ENCODE measurements at regions not wholly inside any gene's neighbourhood (a gene's known extent, or its start where the extent isn't known, plus 50 kb on each side); places are given as distances from the start of the nearest gene placed in this dataset.

DNA sequence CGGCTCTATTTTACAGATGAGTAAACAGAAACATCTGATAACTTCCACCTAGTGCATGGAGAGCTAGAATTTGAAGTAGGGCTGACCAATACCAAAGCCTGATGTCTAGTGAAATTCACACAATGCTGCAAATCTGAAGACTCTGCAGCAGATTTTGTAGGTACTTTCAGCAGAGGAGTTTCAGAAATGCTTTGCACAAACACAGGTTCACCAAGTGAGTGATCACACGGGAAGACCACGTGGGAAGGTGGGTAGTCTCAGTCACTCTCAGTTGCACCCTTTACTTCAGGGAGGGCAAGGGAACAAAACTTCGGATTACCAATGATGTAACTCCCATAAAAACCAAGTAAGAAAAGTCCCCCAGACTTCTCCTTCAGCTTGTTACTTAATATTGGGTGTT lies 63.3 kb upstream of the DAAM1 start:
- TF ChIP-seq CEBPB (IDR thresholded peaks at IDR 0.05; ENCODE audit: low read depth, low read length) (no peak), KDM1A (IDR thresholded peaks at IDR 0.05; ENCODE audit: borderline replicate concordance, low read length) (no peak), HDAC2 (IDR thresholded peaks at IDR 0.05; ENCODE audit: borderline replicate concordance in 1 of 2, low read depth in 2 of 2, low read length in 2 of 2) (no peak)
- Histone ChIP-seq H3K9me3 (ENCODE audit: insufficient read depth in 2 of 2, low read depth in 1 of 2, low read length in 1 of 2) (no peaks in the 10 kb centered on the region), H2BK5ac (ENCODE audit: low read depth, low read length) (no peak overlapping the region), H2BK20ac (ENCODE audit: low read length) (no peak overlapping the region), H3K4me1 (replicated peaks in 1 of 4; ENCODE audit: control insufficient read depth in 3 of 4, insufficient read depth in 4 of 4, low read length in 3 of 4) (no peaks in the 10 kb centered on the region), H3K79me1 (ENCODE audit: low read depth, low read length) (no peaks in the 10 kb centered on the region), H3K18ac (ENCODE audit: extremely low read depth, low read length) (no peak overlapping the region), H2BK15ac (ENCODE audit: low read length) (no peak overlapping the region), H2BK120ac (replicated peaks; ENCODE audit: low read depth, low read length) (no peak overlapping the region), H3K4me3 (ENCODE audit: extremely low read depth in 1 of 4, insufficient read depth in 2 of 4, low read depth in 3 of 4, low read length in 4 of 4) (no peak overlapping the region), H4K8ac (ENCODE audit: extremely low read depth, insufficient read depth, low read length) (no peak overlapping the region), H2AFZ (ENCODE audit: low read length) (no peak overlapping the region), H2AK5ac (ENCODE audit: low read depth, low read length) (no peak overlapping the region), H3K23me2 (ENCODE audit: low read depth, low read length) (no peaks in the 10 kb centered on the region), H3K14ac (ENCODE audit: insufficient read length) (no peak overlapping the region), H3K27ac (ENCODE audit: low read depth, low read length) (no peak overlapping the region), H3K4ac (replicated peaks; ENCODE audit: insufficient read length, low read depth, low read length) (no peak overlapping the region), H3K23ac (ENCODE audit: insufficient read length) (no peak overlapping the region), H3K36me3 (ENCODE audit: control insufficient read depth in 2 of 4, insufficient read depth in 4 of 4, low read length in 3 of 4) (no peaks in the 10 kb centered on the region), H2BK12ac (ENCODE audit: low read depth, low read length) (no peak overlapping the region), H4K20me1 (replicated peaks in 1 of 2; ENCODE audit: control insufficient read depth in 1 of 2, insufficient read depth in 2 of 2, low read length in 2 of 2) (no peaks in the 10 kb centered on the region), H3K27me3 (replicated peaks in 1 of 4; ENCODE audit: control insufficient read depth in 3 of 4, extremely low read depth in 1 of 4, insufficient read depth in 3 of 4, low read length in 3 of 4) (no peaks in the 10 kb centered on the region), H4K5ac (ENCODE audit: insufficient read length, low read depth, low read length) (no peak overlapping the region), H3K56ac (replicated peaks; ENCODE audit: insufficient read length, low read depth, low read length) (no peak overlapping the region), H3K9ac (replicated peaks in 1 of 4; ENCODE audit: extremely low read depth in 1 of 4, low read depth in 3 of 4, low read length in 3 of 4) (no peak overlapping the region), H3K4me2 (ENCODE audit: insufficient read depth in 1 of 2, low read depth in 2 of 2, low read length in 2 of 2) (no peak overlapping the region), H4K91ac (replicated peaks; ENCODE audit: insufficient read length, low read length) (no peak overlapping the region), H3K79me2 (ENCODE audit: control insufficient read depth in 1 of 2, insufficient read depth in 2 of 2, low read length in 2 of 2) (no peaks in the 10 kb centered on the region)
- no peak for FAIRE-seq
- DNase-seq (ENCODE audit: low read depth in 1 of 2, low spot score in 2 of 2): no peak
- CTCF ChIA-PET (ENCODE audit: partially characterized antibody): interaction anchor here (0.6 to 7.4 kb wide), 23 partner anchors 9 to 385 kb away, joined by 3 to 66 read pairs (median 4); partner anchors contain the start of genes JKAMP and L3HYPDH
- WGBS, 2 experiments (ENCODE audit: extremely low coverage in 1 of 2, insufficient coverage in 1 of 2, insufficient read length in 1 of 2, insufficient replicate concordance in 2 of 2, low coverage in 1 of 2, low lambda C conversion rate in 2 of 2, missing lambda C conversion rate in 1 of 2): 87% methylated on average over 4 of the region's 4 CpGs; no CpG with 5 or more reads in 1 of the 2 experiments
- POLR2A ChIA-PET (ENCODE audit: partially characterized antibody): no interaction called here
